ENCODE measurements at regions not wholly inside any gene's neighbourhood (a gene's known extent, or its start where the extent isn't known, plus 50 kb on each side); places are given as distances from the start of the nearest gene placed in this dataset.
A peak's percentile ranks its signal among the peaks of the same experiment; 100 is the strongest.

DNA sequence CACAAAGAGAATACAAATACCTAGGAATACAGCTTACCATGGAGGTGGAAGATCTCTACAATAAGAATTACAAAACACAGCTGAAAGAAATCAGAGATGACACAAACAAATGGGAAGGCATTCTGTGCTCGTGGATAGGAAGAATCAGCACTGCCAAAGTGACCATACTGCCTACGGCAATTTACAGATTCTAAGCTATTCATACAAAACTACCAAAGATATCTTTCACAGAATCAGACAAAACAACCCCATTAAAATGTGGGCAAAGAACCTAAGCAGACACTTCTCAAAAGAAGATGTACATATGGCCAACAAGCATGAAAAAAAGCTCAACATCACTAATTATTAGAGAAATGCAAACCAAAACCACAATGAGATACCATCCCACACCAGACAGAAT lies 133.2 kb upstream of the SSTR4 start:
- TF ChIP-seq, protein P1, sequence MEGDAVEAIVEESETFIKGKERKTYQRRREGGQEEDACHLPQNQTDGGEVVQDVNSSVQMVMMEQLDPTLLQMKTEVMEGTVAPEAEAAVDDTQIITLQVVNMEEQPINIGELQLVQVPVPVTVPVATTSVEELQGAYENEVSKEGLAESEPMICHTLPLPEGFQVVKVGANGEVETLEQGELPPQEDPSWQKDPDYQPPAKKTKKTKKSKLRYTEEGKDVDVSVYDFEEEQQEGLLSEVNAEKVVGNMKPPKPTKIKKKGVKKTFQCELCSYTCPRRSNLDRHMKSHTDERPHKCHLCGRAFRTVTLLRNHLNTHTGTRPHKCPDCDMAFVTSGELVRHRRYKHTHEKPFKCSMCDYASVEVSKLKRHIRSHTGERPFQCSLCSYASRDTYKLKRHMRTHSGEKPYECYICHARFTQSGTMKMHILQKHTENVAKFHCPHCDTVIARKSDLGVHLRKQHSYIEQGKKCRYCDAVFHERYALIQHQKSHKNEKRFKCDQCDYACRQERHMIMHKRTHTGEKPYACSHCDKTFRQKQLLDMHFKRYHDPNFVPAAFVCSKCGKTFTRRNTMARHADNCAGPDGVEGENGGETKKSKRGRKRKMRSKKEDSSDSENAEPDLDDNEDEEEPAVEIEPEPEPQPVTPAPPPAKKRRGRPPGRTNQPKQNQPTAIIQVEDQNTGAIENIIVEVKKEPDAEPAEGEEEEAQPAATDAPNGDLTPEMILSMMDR (IDR thresholded peaks at IDR 0.05; ENCODE audit: low read depth, low read length) = no peak
- DNase-seq (ENCODE audit: low read depth in 2 of 2) = no peak
- H3K4me3 ChIP-seq (replicated peaks in 1 of 2; ENCODE audit: low read depth in 2 of 2, low read length in 2 of 2) = no peak overlapping the region

GRCh38 chr20:22904386-22904785 lies 130.7 kb upstream of the SSTR4 start:
- no peak for DNase-seq (ENCODE audit: low read depth in 2 of 2)
- H3K4me3 ChIP-seq (replicated peaks in 1 of 2; ENCODE audit: low read depth in 2 of 2, low read length in 2 of 2) = no peak overlapping the region
- TF ChIP-seq, protein P1 (IDR thresholded peaks at IDR 0.05; ENCODE audit: low read depth, low read length) = no peak

DNA sequence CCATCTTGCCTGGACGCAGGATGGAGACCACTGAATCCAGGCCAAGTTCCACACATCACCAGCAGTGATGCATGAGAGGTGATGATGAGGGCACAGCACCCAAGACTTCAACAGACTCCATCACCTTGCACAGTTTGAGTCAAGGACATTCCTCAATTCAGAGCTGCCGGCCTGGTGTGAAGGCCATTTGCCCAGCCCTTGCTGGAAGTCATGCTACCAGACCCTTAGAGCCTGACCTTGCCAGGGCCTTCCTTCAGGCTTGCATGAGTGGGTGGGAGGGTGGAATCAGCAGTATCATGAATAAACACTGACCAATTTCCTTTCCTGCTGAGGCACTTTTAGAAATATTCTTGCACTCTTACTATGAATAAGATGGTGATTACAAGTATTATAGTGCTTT lies 130.2 kb upstream of the SSTR4 start:
- H3K4me3 ChIP-seq (replicated peaks in 1 of 2; ENCODE audit: low read depth in 2 of 2, low read length in 2 of 2) = no peak overlapping the region
- DNase-seq (ENCODE audit: low read depth in 2 of 2) = no peak
- TF ChIP-seq, protein P1 (IDR thresholded peaks at IDR 0.05; ENCODE audit: low read depth, low read length) = no peak

DNA sequence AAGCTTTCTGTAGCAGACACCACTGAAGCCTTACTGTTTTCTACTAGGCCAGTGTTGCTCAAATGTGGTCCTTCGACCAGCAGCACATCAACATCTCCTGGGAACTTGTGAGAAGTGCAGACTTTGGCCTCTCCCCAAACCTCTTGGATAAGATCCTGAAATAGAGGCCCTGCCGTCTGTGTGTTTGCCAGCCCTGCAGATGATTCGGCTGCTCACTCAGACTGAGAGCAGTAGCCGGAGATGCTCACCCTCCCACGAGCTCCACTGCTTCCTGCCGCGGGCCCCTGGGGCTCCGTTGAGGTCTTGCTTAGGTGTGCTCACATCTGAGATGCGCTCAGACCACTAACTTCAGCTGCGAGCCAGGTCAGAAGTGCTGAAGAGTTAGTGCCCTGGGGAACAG lies 129.5 kb upstream of the SSTR4 start:
- TF ChIP-seq, protein P1 (IDR thresholded peaks at IDR 0.05; ENCODE audit: low read depth, low read length) = no peak
- no peak overlapping the region for H3K4me3 ChIP-seq (replicated peaks in 1 of 2; ENCODE audit: low read depth in 2 of 2, low read length in 2 of 2)
- peak; percentile 55 to 91 for DNase-seq (ENCODE audit: low read depth in 2 of 2)

DNA sequence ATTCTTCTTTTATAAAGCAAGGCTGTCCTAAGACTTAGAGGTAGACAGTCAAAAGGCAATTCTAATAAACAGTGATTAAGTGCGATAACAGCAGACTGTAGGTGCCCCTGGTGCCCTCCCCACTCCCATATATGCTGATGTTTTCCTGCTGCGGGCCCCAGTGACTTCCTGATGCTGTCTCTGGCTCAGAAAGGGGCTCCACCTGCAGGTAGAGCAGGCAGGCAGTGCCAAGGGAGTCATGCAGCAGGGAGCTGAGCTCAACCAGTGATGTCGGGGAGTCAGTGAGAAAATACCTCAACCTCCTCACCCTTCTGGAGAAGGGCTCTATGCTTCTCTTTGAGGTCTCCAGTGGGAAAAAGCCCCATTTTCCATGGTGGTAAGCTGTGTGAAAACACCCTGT lies 126.7 kb upstream of the SSTR4 start:
- no peak for DNase-seq (ENCODE audit: low read depth in 2 of 2)
- no peak overlapping the region for H3K4me3 ChIP-seq (replicated peaks in 1 of 2; ENCODE audit: low read depth in 2 of 2, low read length in 2 of 2)
- TF ChIP-seq, protein P1 (IDR thresholded peaks at IDR 0.05; ENCODE audit: low read depth, low read length) = no peak

DNA sequence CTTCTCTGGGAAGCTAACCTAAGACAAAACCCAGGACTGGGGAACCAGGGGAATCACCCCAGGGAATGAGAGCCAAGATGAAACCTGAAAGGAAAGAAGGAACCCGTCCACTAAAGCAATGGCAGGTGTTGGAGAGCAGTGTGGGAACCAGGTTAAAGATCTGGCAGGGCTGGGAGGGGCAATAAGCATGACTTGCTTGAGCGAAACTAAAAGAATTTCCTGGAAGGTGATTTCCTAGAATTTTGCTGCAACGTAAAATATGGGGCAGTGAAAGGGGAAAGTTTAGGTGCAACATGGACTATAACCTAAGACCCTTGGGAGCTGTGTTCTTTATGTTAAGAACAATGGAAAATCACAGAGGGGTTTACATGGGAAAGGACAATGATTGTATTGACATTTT lies 126.2 kb upstream of the SSTR4 start:
- no peak overlapping the region for H3K4me3 ChIP-seq (replicated peaks in 1 of 2; ENCODE audit: low read depth in 2 of 2, low read length in 2 of 2)
- DNase-seq (ENCODE audit: low read depth in 2 of 2) = no peak
- TF ChIP-seq, protein P1 (IDR thresholded peaks at IDR 0.05; ENCODE audit: low read depth, low read length) = no peak

- no peak for DNase-seq (ENCODE audit: low read depth in 2 of 2)
- TF ChIP-seq, protein P1 (IDR thresholded peaks at IDR 0.05; ENCODE audit: low read depth, low read length) = no peak
- no peak overlapping the region for H3K4me3 ChIP-seq (replicated peaks in 1 of 2; ENCODE audit: low read depth in 2 of 2, low read length in 2 of 2)
Measured at GRCh38 chr20:22909436-22909835, 125.7 kb upstream of the SSTR4 start.
